Chondrocyte (in vitro differentiated cells): ENCODE measurements at regions not wholly inside any gene's neighbourhood (a gene's known extent, or its start where the extent isn't known, plus 50 kb on each side); places are given as distances from the start of the nearest gene placed in this dataset.

Experiments
- DNase-seq: peaks from one replicate; pipeline ENCODE4 v3.0.0; 2021; ENCODE audit warnings: mixed read lengths, low spot score
- H3K27ac Mint-ChIP-seq: one replicate; pipeline ENCODE4 v1.8.0; 2021; ENCODE audit warnings: mild to moderate bottlenecking, moderate library complexity, mixed read lengths; ENCODE audit not compliant: unreplicated experiment
- H3K27me3 Mint-ChIP-seq: 2 replicates; pipeline ENCODE4 v1.8.0; 2021; ENCODE audit warnings: low read depth, mixed read lengths
- H3K36me3 Mint-ChIP-seq: 2 replicates; pipeline ENCODE4 v1.8.0; 2021; ENCODE audit warnings: low read depth, mixed read lengths
- H3K4me1 Mint-ChIP-seq: 2 replicates; pipeline ENCODE4 v1.8.0; 2021; ENCODE audit warnings: low read depth, mild to moderate bottlenecking, mixed read lengths
- H3K4me3 Mint-ChIP-seq: one replicate; pipeline ENCODE4 v1.8.0; 2021; ENCODE audit warnings: mild to moderate bottlenecking, moderate library complexity, mixed read lengths; ENCODE audit not compliant: unreplicated experiment
- H3K9me3 Mint-ChIP-seq: 2 replicates; pipeline ENCODE4 v1.8.0; 2021; ENCODE audit warnings: low read depth, mixed read lengths
- TF ChIP-seq, protein P1 (sequence below): fragments of 200-600 bp; sonication (generic); IDR thresholded peaks from 2 replicates; pipeline ENCODE4 v1.5.0; 2021; ENCODE audit warnings: antibody characterized with exemption, mild to moderate bottlenecking, moderate library complexity

DNA sequence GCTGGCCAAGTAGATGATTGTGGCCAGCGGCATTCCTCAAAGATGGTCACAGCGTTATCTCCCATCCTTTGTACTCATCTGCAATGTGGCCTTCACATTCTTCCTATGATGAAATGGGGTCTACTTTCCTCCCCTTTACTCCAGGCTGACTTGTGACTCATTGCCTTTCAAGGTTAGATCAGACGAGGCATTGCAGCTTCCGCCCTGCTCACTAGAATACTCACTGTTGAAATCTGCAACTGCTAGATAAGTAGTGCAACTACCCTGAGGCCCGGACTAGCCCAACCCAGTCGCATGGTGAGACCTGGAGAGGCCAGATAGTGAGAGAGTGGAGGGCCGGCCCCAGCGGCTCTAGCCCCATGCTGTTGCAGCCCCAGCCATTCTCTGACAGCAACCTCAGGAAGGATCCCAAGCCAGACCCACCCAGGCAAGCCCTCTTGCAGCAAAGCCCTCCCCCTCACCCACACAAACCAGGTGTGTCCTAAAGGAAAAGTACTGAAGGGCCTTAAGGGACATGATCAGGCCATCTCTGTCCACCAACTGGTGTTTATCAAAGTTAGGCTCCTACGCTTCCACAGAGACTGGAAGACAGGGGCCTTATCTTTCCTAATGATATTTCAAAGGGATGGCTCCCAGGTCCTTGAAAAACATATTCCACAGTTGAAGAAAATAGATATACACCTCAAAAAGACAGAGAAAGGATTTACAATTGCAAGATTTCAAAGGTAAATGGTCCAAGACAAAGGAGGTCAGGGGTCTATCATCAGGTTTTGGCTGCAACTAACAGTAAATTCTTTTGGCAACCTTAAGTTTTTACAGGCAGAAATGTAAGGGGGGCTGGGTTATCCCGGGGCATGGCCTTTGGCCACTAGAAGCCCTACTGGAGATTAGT, 107.2 kb upstream of the TRIM24 start:
- no peaks in the 10 kb centered on the region for H3K27me3 Mint-ChIP-seq
- DNase-seq: no peak
- H3K4me3 Mint-ChIP-seq: no peak overlapping the region
- H3K27ac Mint-ChIP-seq: no peak overlapping the region
- no peaks in the 10 kb centered on the region for H3K4me1 Mint-ChIP-seq
- TF ChIP-seq, protein P1, sequence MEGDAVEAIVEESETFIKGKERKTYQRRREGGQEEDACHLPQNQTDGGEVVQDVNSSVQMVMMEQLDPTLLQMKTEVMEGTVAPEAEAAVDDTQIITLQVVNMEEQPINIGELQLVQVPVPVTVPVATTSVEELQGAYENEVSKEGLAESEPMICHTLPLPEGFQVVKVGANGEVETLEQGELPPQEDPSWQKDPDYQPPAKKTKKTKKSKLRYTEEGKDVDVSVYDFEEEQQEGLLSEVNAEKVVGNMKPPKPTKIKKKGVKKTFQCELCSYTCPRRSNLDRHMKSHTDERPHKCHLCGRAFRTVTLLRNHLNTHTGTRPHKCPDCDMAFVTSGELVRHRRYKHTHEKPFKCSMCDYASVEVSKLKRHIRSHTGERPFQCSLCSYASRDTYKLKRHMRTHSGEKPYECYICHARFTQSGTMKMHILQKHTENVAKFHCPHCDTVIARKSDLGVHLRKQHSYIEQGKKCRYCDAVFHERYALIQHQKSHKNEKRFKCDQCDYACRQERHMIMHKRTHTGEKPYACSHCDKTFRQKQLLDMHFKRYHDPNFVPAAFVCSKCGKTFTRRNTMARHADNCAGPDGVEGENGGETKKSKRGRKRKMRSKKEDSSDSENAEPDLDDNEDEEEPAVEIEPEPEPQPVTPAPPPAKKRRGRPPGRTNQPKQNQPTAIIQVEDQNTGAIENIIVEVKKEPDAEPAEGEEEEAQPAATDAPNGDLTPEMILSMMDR: no peak
- peaks cover 13% of the 10 kb centered on the region for H3K9me3 Mint-ChIP-seq
- peaks cover 5% of the 10 kb centered on the region for H3K36me3 Mint-ChIP-seq

- Mint-ChIP-seq H3K4me3 (no peak overlapping the region), H3K4me1 (no peaks in the 10 kb centered on the region), H3K36me3 (peaks cover 5% of the 10 kb centered on the region), H3K9me3 (peaks cover 11% of the 10 kb centered on the region), H3K27ac (no peak overlapping the region), H3K27me3 (no peaks in the 10 kb centered on the region)
- TF ChIP-seq, protein P1: no peak
- no peak for DNase-seq
Measured at GRCh38 chr7:138354066-138354465, 106.0 kb upstream of the TRIM24 start.

GRCh38 chr7:138355254-138355653, 104.8 kb upstream of the TRIM24 start:
- no peak for DNase-seq
- TF ChIP-seq, protein P1: no peak
- peaks cover 7% of the 10 kb centered on the region for H3K9me3 Mint-ChIP-seq
- H3K36me3 Mint-ChIP-seq: peaks cover 5% of the 10 kb centered on the region
- no peak overlapping the region for H3K4me3 Mint-ChIP-seq
- no peaks in the 10 kb centered on the region for H3K27me3 Mint-ChIP-seq
- no peaks in the 10 kb centered on the region for H3K4me1 Mint-ChIP-seq
- H3K27ac Mint-ChIP-seq: no peak overlapping the region

- TF ChIP-seq, protein P1: no peak
- Mint-ChIP-seq H3K27me3 (no peaks in the 10 kb centered on the region), H3K4me3 (no peak overlapping the region), H3K27ac (no peak overlapping the region), H3K4me1 (no peaks in the 10 kb centered on the region), H3K36me3 (no peaks in the 10 kb centered on the region), H3K9me3 (no peaks in the 10 kb centered on the region)
- DNase-seq: no peak
Measured at GRCh38 chr7:138358850-138359341, 101.2 kb upstream of the TRIM24 start.

GRCh38 chr7:138359870-138360559, 100.0 kb upstream of the TRIM24 start:
- no peak for DNase-seq
- TF ChIP-seq, protein P1: no peak
- Mint-ChIP-seq H3K4me3 (no peak overlapping the region), H3K36me3 (no peaks in the 10 kb centered on the region), H3K27me3 (no peaks in the 10 kb centered on the region), H3K9me3 (no peaks in the 10 kb centered on the region), H3K4me1 (no peaks in the 10 kb centered on the region), H3K27ac (no peak overlapping the region)
